ENCODE measurements at regions not wholly inside any gene's neighbourhood (a gene's known extent, or its start where the extent isn't known, plus 50 kb on each side); places are given as distances from the start of the nearest gene placed in this dataset.

DNA sequence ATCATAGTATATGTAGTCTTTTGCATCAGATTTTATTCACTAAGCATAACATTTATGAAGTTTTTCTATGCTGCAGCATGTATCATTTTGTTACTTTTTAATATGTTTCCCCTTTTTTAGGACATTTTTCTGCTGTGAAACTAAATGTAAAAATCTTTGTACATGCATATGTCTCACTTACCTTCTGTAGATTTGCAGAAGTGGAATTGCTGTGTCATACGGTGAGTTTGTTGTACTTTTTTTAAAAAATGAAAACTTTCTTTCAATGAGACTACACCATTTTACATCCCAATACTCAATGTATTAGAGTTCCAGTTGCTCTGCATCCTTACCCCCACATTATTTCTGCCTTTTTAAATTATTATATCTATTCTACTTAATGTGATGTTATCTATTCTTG lies 868.9 kb downstream of the PDHA2 start:
- TF ChIP-seq, protein P1, sequence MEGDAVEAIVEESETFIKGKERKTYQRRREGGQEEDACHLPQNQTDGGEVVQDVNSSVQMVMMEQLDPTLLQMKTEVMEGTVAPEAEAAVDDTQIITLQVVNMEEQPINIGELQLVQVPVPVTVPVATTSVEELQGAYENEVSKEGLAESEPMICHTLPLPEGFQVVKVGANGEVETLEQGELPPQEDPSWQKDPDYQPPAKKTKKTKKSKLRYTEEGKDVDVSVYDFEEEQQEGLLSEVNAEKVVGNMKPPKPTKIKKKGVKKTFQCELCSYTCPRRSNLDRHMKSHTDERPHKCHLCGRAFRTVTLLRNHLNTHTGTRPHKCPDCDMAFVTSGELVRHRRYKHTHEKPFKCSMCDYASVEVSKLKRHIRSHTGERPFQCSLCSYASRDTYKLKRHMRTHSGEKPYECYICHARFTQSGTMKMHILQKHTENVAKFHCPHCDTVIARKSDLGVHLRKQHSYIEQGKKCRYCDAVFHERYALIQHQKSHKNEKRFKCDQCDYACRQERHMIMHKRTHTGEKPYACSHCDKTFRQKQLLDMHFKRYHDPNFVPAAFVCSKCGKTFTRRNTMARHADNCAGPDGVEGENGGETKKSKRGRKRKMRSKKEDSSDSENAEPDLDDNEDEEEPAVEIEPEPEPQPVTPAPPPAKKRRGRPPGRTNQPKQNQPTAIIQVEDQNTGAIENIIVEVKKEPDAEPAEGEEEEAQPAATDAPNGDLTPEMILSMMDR (IDR thresholded peaks at IDR 0.05): no peak
- no peak for TF ChIP-seq ZFX (IDR thresholded peaks at IDR 0.05; ENCODE audit: borderline replicate concordance)

All from 22Rv1 (cell line).